ENCODE measurements at regions not wholly inside any gene's neighbourhood (a gene's known extent, or its start where the extent isn't known, plus 50 kb on each side); places are given as distances from the start of the nearest gene placed in this dataset.

DNA sequence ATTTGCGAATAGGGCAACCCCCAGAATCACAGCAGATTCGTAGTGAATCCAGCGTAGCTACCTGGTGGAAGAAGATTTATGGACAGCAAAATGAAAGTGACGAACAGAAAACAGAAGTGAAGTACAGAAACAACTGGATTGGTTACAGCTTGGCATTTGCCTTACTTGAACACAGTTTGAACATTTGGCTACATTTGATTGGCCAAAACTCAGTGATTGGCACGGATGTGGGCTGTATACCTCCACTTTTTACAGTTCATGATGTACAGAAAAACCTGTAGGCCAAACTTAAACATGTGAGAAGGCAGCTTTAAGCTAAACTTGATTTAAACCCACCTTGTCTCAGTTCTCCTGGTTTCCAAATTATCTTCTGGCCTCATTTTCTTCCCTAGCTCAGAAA, 49.9 kb upstream of the AMN1 start:
- no peak for ATAC-seq

All from esophagus mucosa (tissue), 1 donor.